ENCODE measurements at regions not wholly inside any gene's neighbourhood (a gene's known extent, or its start where the extent isn't known, plus 50 kb on each side); places are given as distances from the start of the nearest gene placed in this dataset.

- TF ChIP-seq, protein P1, sequence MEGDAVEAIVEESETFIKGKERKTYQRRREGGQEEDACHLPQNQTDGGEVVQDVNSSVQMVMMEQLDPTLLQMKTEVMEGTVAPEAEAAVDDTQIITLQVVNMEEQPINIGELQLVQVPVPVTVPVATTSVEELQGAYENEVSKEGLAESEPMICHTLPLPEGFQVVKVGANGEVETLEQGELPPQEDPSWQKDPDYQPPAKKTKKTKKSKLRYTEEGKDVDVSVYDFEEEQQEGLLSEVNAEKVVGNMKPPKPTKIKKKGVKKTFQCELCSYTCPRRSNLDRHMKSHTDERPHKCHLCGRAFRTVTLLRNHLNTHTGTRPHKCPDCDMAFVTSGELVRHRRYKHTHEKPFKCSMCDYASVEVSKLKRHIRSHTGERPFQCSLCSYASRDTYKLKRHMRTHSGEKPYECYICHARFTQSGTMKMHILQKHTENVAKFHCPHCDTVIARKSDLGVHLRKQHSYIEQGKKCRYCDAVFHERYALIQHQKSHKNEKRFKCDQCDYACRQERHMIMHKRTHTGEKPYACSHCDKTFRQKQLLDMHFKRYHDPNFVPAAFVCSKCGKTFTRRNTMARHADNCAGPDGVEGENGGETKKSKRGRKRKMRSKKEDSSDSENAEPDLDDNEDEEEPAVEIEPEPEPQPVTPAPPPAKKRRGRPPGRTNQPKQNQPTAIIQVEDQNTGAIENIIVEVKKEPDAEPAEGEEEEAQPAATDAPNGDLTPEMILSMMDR (IDR thresholded peaks at IDR 0.05): no peak
- no peak for TF ChIP-seq POLR2A (IDR thresholded peaks at IDR 0.05)
These were observed 666.5 kb downstream of the SLC16A7 start for GRCh38 chr12:60262378-60262777.
